HK-2 (cell line): ENCODE measurements at regions not wholly inside any gene's neighbourhood (a gene's known extent, or its start where the extent isn't known, plus 50 kb on each side); places are given as distances from the start of the nearest gene placed in this dataset.

Source experiments
- DNase-seq: peaks from one replicate; pipeline ENCODE4 v3.0.0-alpha.2; 2018; ENCODE audit not compliant: unreplicated experiment

GRCh38 chr2:100192825-100193224 lies 50.4 kb upstream of the AFF3 start:
- DNase-seq, result no peak

GRCh38 chr2:100192300-100192699 lies 49.9 kb upstream of the AFF3 start:
- DNase-seq, result no peak
